Psoas muscle (tissue), 7 donors: ENCODE measurements at regions not wholly inside any gene's neighbourhood (a gene's known extent, or its start where the extent isn't known, plus 50 kb on each side); places are given as distances from the start of the nearest gene placed in this dataset.

Experiments
- ATAC-seq, 4 donors: fragments of 200-7000 bp; cut with Tn5 transposase; one replicate each; pipeline ENCODE4 v1.9.1; 2020; ENCODE audit warnings: moderate library complexity in 3 of 4, mild to moderate bottlenecking in 2 of 4
- DNase-seq, 2 donors: peaks; one replicate each; pipeline ENCODE4 v3.0.0-alpha.2; 2020
- H3K27ac ChIP-seq: fragments of 200-600 bp; one replicate; pipeline ENCODE4 v1.8.0; 2022
- H3K27me3 ChIP-seq, 3 donors: fragments of 200-600 bp in 1 of 3; one replicate each; pipeline versions ENCODE4 v1.6.1 to v1.8.0; 2013 to 2022; ENCODE audit warnings: low read length in 2 of 3, mild to moderate bottlenecking in 2 of 3, moderate library complexity in 1 of 3; ENCODE audit not compliant: insufficient read depth in 3 of 3
- H3K36me3 ChIP-seq, 2 donors: fragments of 200-600 bp in 1 of 2; one replicate each; pipeline versions ENCODE4 v1.6.1 to v1.8.0; 2013 to 2022; ENCODE audit warnings: low read depth in 1 of 2, mild to moderate bottlenecking in 1 of 2, moderate library complexity in 1 of 2; ENCODE audit not compliant: insufficient read depth in 1 of 2
- H3K4me1 ChIP-seq: fragments of 200-600 bp; one replicate; pipeline ENCODE4 v1.8.0; 2022
- H3K4me3 ChIP-seq: fragments of 200-600 bp; one replicate; pipeline ENCODE4 v1.8.0; 2022; ENCODE audit warnings: mild to moderate bottlenecking
- H3K9me3 ChIP-seq: fragments of 200-600 bp; one replicate; pipeline ENCODE4 v1.8.0; 2022
- WGBS, 3 donors: extraction: QIAGEN DNeasy Blood & Tissue Kit; methylation state at CpG; one replicate each; pipeline versions ENCODE4 v1.1.6 to v1.1.7; 2013; 5-methylcytosine and 5-hydroxymethylcytosine counted together
- intact Hi-C, 2 donors: fragments of 100-400 bp; cut with DNase I; formaldehyde crosslinking; loops; one replicate each; pipeline versions ENCODE4 v1.11.0 to v1.14.2; 2022
- TF ChIP-seq, protein P1 (sequence below): fragments of 200-600 bp; IDR thresholded peaks from one replicate; pipeline ENCODE4 v1.8.0; 2022; ENCODE audit warnings: antibody characterized with exemption
- donor health status: healthy with polysubstance abuse.
- donor health status: DM: no; HTN: no; CAD: no; lungs with moderate emphysema.
- donor health status: Bipolar disorder and iron deficiency.
- donor health status: healthy.
- donor health status: DM: yes; HTN: yes; CAD: no.
- donor health status: DM: no; HTN: no; CAD: no.
- donor health status: DM: yes; HTN: yes; CAD: no.

DNA sequence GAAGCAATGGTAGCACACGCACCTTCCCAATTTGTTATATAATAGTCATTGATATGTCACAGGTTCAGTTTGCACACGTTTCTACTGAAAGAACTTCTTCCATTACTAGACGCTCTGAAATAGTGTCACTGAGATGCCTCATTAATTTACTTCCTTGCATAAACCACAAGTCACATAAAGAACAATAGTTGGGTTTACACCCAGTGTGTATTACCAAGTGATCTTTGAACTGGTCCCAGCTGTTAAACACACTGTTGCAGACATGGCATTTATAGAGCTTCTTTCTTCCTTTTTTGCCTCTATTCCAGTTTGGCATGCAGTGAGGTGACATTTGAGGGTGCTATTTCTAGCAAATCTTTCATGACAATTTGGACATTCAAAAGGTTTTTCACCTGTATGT, 245.3 kb downstream of the EPM2A start:
- Histone ChIP-seq H3K27ac (no peak overlapping the region), H3K4me3 (no peak overlapping the region), H3K27me3 (no peaks in the 10 kb centered on the region), H3K9me3 (no peaks in the 10 kb centered on the region), H3K4me1 (no peaks in the 10 kb centered on the region), H3K36me3 (no peaks in the 10 kb centered on the region)
- TF ChIP-seq, protein P1, sequence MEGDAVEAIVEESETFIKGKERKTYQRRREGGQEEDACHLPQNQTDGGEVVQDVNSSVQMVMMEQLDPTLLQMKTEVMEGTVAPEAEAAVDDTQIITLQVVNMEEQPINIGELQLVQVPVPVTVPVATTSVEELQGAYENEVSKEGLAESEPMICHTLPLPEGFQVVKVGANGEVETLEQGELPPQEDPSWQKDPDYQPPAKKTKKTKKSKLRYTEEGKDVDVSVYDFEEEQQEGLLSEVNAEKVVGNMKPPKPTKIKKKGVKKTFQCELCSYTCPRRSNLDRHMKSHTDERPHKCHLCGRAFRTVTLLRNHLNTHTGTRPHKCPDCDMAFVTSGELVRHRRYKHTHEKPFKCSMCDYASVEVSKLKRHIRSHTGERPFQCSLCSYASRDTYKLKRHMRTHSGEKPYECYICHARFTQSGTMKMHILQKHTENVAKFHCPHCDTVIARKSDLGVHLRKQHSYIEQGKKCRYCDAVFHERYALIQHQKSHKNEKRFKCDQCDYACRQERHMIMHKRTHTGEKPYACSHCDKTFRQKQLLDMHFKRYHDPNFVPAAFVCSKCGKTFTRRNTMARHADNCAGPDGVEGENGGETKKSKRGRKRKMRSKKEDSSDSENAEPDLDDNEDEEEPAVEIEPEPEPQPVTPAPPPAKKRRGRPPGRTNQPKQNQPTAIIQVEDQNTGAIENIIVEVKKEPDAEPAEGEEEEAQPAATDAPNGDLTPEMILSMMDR = no peak
- DNase-seq (no peak), ATAC-seq (no peak)
- intact Hi-C loops = no loop called here
- 82 to 87% (median 86%) methylated on average over 3 of the region's 3 CpGs for WGBS, 3 donors

- Histone ChIP-seq H3K27me3 (no peaks in the 10 kb centered on the region), H3K27ac (no peak overlapping the region), H3K4me3 (no peak overlapping the region), H3K9me3 (no peaks in the 10 kb centered on the region), H3K4me1 (no peaks in the 10 kb centered on the region), H3K36me3 (no peaks in the 10 kb centered on the region)
- WGBS, 3 donors = 58 to 69% (median 66%) methylated on average over 8 of the region's 8 CpGs
- TF ChIP-seq, protein P1 = no peak
- ATAC-seq = no peak
- no peak for DNase-seq
- intact Hi-C loops = no loop called here
Observed at GRCh38 chr6:145491126-145491525, 244.2 kb downstream of the EPM2A start.

DNA sequence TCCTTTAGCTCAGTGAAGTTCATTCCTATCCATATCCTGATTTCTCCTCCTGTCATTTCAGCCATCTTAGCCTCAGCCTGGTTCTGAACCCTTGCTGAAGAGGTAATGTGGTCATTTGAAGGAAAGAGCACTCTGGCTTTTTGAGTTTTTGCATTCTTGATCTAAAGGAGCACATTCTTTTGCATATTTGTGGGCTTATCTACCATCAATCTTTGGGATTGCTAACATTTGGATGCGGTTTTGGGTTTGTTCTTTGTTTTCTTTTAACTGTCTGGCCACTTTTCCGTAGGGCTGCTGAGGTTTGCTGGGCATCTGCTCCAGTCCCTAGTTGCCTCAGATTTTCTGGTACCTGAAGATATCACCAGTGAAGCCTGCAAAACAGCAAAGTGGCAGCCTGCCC, 238.3 kb downstream of the EPM2A start:
- no peaks in the 10 kb centered on the region for H3K36me3 ChIP-seq
- H3K9me3 ChIP-seq = no peaks in the 10 kb centered on the region
- no peak overlapping the region for H3K27ac ChIP-seq
- WGBS, 3 donors = 36 to 85% (median 48%) methylated on average over 2 of the region's 2 CpGs
- H3K4me3 ChIP-seq = no peak overlapping the region
- no peaks in the 10 kb centered on the region for H3K4me1 ChIP-seq
- no peak for DNase-seq
- no peak for ATAC-seq
- intact Hi-C loops = no loop called here
- TF ChIP-seq, protein P1 = no peak
- H3K27me3 ChIP-seq = no peaks in the 10 kb centered on the region

DNA sequence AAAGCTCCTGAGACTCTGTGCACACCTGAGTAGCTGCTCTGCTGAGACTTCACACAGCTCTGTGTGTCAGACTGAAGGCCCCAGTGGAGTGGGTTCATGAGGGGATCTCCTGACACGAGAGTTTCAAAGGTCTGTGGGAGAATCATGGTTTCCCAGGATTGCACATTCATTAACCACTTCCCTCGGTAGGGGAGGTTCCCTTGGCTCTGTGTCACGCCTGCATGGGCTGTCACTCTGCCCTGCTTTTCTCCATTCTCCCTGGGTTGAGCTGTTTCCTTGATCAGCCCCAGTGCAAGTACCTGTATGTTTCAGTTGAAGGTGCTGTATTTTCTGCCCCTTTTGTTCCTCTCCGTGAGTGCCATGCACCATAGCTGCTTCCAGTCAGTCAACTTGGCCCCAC, 236.9 kb downstream of the EPM2A start:
- Histone ChIP-seq H3K4me1 (no peaks in the 10 kb centered on the region), H3K27me3 (no peaks in the 10 kb centered on the region), H3K27ac (no peak overlapping the region), H3K9me3 (no peaks in the 10 kb centered on the region), H3K4me3 (no peak overlapping the region), H3K36me3 (no peaks in the 10 kb centered on the region)
- intact Hi-C loops = no loop called here
- WGBS, 3 donors = 71 to 80% (median 72%) methylated on average over 4 of the region's 4 CpGs
- ATAC-seq (no peak), DNase-seq (no peak)
- TF ChIP-seq, protein P1 = no peak

- ATAC-seq (no peak), DNase-seq (no peak)
- Histone ChIP-seq H3K36me3 (no peaks in the 10 kb centered on the region), H3K9me3 (no peaks in the 10 kb centered on the region), H3K27ac (no peak overlapping the region), H3K27me3 (no peaks in the 10 kb centered on the region), H3K4me1 (peaks cover 12% of the 10 kb centered on the region), H3K4me3 (no peak overlapping the region)
- 12 to 27% (median 17%) methylated on average over 1 of the region's 1 CpG for WGBS, 3 donors
- intact Hi-C loops = no loop called here
- TF ChIP-seq, protein P1 = no peak
Observed at GRCh38 chr6:145502416-145502815, 232.9 kb downstream of the EPM2A start.
